ENCODE measurements at regions not wholly inside any gene's neighbourhood (a gene's known extent, or its start where the extent isn't known, plus 50 kb on each side); places are given as distances from the start of the nearest gene placed in this dataset.

- DNase-seq (ENCODE audit: low read depth in 4 of 4, low spot score in 3 of 4) = no peak
Observed at GRCh38 chr5:114221807-114222206, 140.1 kb upstream of the KCNN2 start.

- DNase-seq (ENCODE audit: low read depth in 4 of 4, low spot score in 3 of 4) = no peak
Observed at GRCh38 chr5:114223866-114224265, 138.0 kb upstream of the KCNN2 start.

GRCh38 chr5:114237766-114238165, 124.1 kb upstream of the KCNN2 start:
- no peak for DNase-seq (ENCODE audit: low read depth in 4 of 4, low spot score in 3 of 4)

- no peak for DNase-seq (ENCODE audit: low read depth in 4 of 4, low spot score in 3 of 4)
Observed at GRCh38 chr5:114238771-114239313, 123.0 kb upstream of the KCNN2 start.

GRCh38 chr5:114243281-114243971, 118.4 kb upstream of the KCNN2 start:
- DNase-seq (ENCODE audit: low read depth in 4 of 4, low spot score in 3 of 4) = no peak

- DNase-seq (ENCODE audit: low read depth in 4 of 4, low spot score in 3 of 4) = no peak
Observed at GRCh38 chr5:114243972-114244317, 117.9 kb upstream of the KCNN2 start.

- DNase-seq (ENCODE audit: low read depth in 4 of 4, low spot score in 3 of 4) = peak in 1 of 4 donors; percentile 3
Observed at GRCh38 chr5:114249823-114250222, 112.0 kb upstream of the KCNN2 start.

- DNase-seq (ENCODE audit: low read depth in 4 of 4, low spot score in 3 of 4) = no peak
Observed at GRCh38 chr5:114250536-114250935, 111.3 kb upstream of the KCNN2 start.

- DNase-seq (ENCODE audit: low read depth in 4 of 4, low spot score in 3 of 4) = no peak
Observed at GRCh38 chr5:114252226-114252625, 109.6 kb upstream of the KCNN2 start.

GRCh38 chr5:114255260-114255659, 106.6 kb upstream of the KCNN2 start:
- no peak for DNase-seq (ENCODE audit: low read depth in 4 of 4, low spot score in 3 of 4)

- no peak for DNase-seq (ENCODE audit: low read depth in 4 of 4, low spot score in 3 of 4)
Observed at GRCh38 chr5:114261989-114262388, 99.9 kb upstream of the KCNN2 start.

GRCh38 chr5:114265432-114266060, 96.3 kb upstream of the KCNN2 start:
- no peak for DNase-seq (ENCODE audit: low read depth in 4 of 4, low spot score in 3 of 4)

- DNase-seq (ENCODE audit: low read depth in 4 of 4, low spot score in 3 of 4) = no peak
Observed at GRCh38 chr5:114266374-114266773, 95.5 kb upstream of the KCNN2 start.

GRCh38 chr5:114296191-114296590, 65.7 kb upstream of the KCNN2 start:
- DNase-seq (ENCODE audit: low read depth in 4 of 4, low spot score in 3 of 4) = no peak

GRCh38 chr5:114297915-114298314, 64.0 kb upstream of the KCNN2 start:
- DNase-seq (ENCODE audit: low read depth in 4 of 4, low spot score in 3 of 4) = no peak

GRCh38 chr5:114305402-114306207, 56.3 kb upstream of the KCNN2 start:
- peak in 2 of 4 donors; percentile 14 to 19 for DNase-seq (ENCODE audit: low read depth in 4 of 4, low spot score in 3 of 4)

- no peak for DNase-seq (ENCODE audit: low read depth in 4 of 4, low spot score in 3 of 4)
Observed at GRCh38 chr5:114308017-114308416, 53.9 kb upstream of the KCNN2 start.

GRCh38 chr5:114308508-114308907, 53.4 kb upstream of the KCNN2 start:
- DNase-seq (ENCODE audit: low read depth in 4 of 4, low spot score in 3 of 4) = no peak

GRCh38 chr5:114310666-114311065, 51.2 kb upstream of the KCNN2 start:
- no peak for DNase-seq (ENCODE audit: low read depth in 4 of 4, low spot score in 3 of 4)

GRCh38 chr5:114311281-114311680, 50.6 kb upstream of the KCNN2 start:
- no peak for DNase-seq (ENCODE audit: low read depth in 4 of 4, low spot score in 3 of 4)

GRCh38 chr5:114311968-114312367, 49.9 kb upstream of the KCNN2 start:
- no peak for DNase-seq (ENCODE audit: low read depth in 4 of 4, low spot score in 3 of 4)

Measured in left renal pelvis (tissue), 4 donors.